ENCODE measurements at regions not wholly inside any gene's neighbourhood (a gene's known extent, or its start where the extent isn't known, plus 50 kb on each side); places are given as distances from the start of the nearest gene placed in this dataset.
A peak's percentile ranks its signal among the peaks of the same experiment; 100 is the strongest.

DNA sequence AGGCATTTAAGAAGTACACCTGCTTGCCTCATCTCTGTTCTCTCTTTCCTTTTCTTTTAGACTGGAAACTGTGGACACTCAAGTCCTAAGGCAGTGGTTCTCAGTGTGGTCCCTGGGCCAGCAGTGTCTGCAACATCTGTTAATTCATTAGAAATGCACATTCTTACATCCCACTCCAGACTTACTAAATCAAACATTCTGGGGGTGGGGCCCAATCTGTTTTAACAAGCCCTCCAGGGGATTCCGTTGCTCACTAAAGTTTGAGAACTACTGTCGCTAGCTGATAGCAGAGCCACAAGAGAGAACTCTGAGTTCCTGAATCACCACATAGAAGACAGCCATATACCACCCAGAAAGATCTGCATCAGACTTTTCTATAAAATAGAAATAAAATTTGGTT lies 430.6 kb downstream of the BCOR start:
- Histone ChIP-seq H3K36me3 (ENCODE audit: control insufficient read depth, insufficient read depth, low read length) (no peaks in the 10 kb centered on the region), H3K27me3 (ENCODE audit: control insufficient read depth, insufficient read depth, low read length) (peaks cover 43% of the 10 kb centered on the region), H3K4me3 (ENCODE audit: low read length) (no peak overlapping the region), H3K27ac (ENCODE audit: low read length) (no peak overlapping the region), H3K4me1 (ENCODE audit: control insufficient read depth, insufficient read depth, low read length) (peaks cover 17% of the 10 kb centered on the region), H3K9me3 (replicated peaks; ENCODE audit: control insufficient read depth, low read depth, low read length) (no peaks in the 10 kb centered on the region)
- 20% methylated on average over 1 of the region's 2 CpGs for WGBS (ENCODE audit: insufficient coverage)
- DNase-seq = no peak

DNA sequence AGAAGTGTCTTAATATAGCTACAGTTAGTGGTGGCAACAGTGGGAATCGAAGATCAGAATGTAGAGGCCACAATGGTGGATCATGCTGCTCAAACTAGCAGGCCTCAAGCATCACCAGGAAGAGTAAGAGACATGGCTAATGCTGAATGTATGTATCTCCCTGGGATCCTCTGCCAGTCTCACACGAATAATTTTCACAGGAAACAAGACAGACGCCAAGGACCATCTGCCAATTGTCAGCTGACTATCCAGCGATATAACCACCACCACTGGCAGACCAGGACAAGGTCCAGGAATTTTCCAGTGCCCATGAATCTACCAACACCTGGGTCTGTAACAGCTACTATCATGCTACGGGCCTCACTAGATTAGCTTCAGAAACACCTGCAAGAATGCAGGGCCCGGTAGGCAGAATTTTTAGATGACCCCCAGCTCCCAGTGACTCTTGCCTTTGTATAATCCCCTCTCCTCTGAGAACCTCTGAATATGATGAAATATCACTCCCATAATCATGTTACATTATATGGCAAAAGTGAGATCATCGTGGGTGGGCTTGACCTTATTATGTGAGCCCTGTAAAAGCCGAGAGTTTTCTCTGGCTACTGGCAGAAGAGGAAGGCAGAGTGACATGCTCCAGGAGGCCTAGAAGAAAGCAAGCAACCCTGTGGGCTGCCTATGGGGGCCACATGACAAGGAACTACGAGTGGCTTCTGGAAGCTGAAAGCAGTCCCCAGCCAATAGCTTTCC lies 429.8 kb downstream of the BCOR start:
- no peaks in the 10 kb centered on the region for H3K36me3 ChIP-seq (ENCODE audit: control insufficient read depth, insufficient read depth, low read length)
- 53% methylated on average over 6 of the region's 9 CpGs for WGBS (ENCODE audit: insufficient coverage)
- no peak overlapping the region for H3K27ac ChIP-seq (ENCODE audit: low read length)
- H3K4me3 ChIP-seq (ENCODE audit: low read length) = no peak overlapping the region
- DNase-seq = no peak
- peaks cover 17% of the 10 kb centered on the region for H3K4me1 ChIP-seq (ENCODE audit: control insufficient read depth, insufficient read depth, low read length)
- H3K27me3 ChIP-seq (ENCODE audit: control insufficient read depth, insufficient read depth, low read length) = peaks cover 43% of the 10 kb centered on the region
- H3K9me3 ChIP-seq (replicated peaks; ENCODE audit: control insufficient read depth, low read depth, low read length) = no peaks in the 10 kb centered on the region

DNA sequence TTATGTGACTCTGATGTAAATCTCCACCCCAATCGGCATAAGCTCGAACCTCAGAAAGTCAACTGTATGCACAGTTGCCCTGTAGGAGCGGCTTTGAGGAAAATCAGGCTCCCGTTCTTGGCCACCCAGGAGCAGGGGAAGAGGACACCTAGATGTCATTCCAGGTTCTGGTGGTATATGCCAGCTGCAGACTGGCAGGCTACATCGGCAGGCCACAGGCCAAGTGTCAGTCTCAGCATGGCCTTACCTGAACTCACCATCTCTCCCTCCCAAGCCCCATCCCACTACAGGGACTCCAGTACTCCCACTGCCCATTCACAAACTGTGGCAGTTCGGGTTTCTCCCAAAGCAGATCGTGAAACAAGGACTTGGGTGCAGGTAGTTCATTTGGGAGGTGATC lies 428.1 kb downstream of the BCOR start:
- WGBS (ENCODE audit: insufficient coverage) = 88% methylated on average over 5 of the region's 7 CpGs
- Histone ChIP-seq H3K36me3 (ENCODE audit: control insufficient read depth, insufficient read depth, low read length) (no peaks in the 10 kb centered on the region), H3K9me3 (replicated peaks; ENCODE audit: control insufficient read depth, low read depth, low read length) (no peaks in the 10 kb centered on the region), H3K27ac (ENCODE audit: low read length) (no peak overlapping the region), H3K4me3 (ENCODE audit: low read length) (no peak overlapping the region), H3K4me1 (ENCODE audit: control insufficient read depth, insufficient read depth, low read length) (peaks cover 19% of the 10 kb centered on the region), H3K27me3 (ENCODE audit: control insufficient read depth, insufficient read depth, low read length) (peaks cover 50% of the 10 kb centered on the region)
- DNase-seq = no peak

DNA sequence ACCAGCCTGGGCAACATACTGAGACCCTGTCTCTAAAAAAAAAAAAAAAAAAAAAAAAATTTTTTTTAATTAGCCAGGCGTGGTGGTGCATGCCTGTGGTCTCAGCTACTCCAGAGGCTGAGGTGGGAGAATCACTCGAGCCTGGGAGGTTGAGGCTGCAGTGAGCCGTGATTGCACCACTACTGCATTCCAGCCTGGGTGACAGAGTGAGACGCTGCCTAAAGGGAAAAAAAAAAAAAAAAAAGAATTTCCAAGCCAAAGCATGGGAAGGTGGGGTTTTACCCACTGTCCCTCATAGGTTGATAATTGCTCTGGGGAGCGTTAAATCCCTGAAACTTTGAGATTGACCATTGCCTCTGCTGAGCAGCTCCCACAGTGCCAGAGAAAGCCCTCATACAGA lies 427.5 kb downstream of the BCOR start:
- 79% methylated on average over 3 of the region's 5 CpGs for WGBS (ENCODE audit: insufficient coverage)
- H3K27me3 ChIP-seq (ENCODE audit: control insufficient read depth, insufficient read depth, low read length) = peaks cover 56% of the 10 kb centered on the region
- no peaks in the 10 kb centered on the region for H3K9me3 ChIP-seq (replicated peaks; ENCODE audit: control insufficient read depth, low read depth, low read length)
- no peak for DNase-seq
- no peak overlapping the region for H3K27ac ChIP-seq (ENCODE audit: low read length)
- H3K4me3 ChIP-seq (ENCODE audit: low read length) = no peak overlapping the region
- peaks cover 23% of the 10 kb centered on the region for H3K4me1 ChIP-seq (ENCODE audit: control insufficient read depth, insufficient read depth, low read length)
- H3K36me3 ChIP-seq (ENCODE audit: control insufficient read depth, insufficient read depth, low read length) = no peaks in the 10 kb centered on the region

DNA sequence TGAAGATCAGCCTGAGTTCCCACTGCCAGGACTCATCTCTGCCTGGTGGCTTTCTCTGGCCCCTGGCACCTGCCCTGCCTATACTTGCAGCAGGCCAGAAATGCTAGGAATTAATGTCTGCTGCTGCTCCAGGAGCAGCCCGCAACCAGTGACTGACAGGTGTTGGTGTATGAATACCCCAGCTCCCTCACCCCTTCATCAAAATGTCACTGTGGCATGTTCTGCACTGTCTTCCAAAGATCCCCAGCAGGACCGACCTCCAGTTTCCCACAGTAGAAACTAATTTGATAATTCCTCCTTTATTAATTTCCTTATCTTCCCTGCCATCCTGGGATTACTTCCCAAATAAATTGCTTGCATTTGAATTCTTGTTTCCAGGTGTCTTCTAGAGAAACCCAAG lies 425.4 kb downstream of the BCOR start:
- Histone ChIP-seq H3K9me3 (replicated peaks; ENCODE audit: control insufficient read depth, low read depth, low read length) (peaks cover 2% of the 10 kb centered on the region), H3K27me3 (ENCODE audit: control insufficient read depth, insufficient read depth, low read length) (peaks cover 59% of the 10 kb centered on the region), H3K4me3 (ENCODE audit: low read length) (no peak overlapping the region), H3K36me3 (ENCODE audit: control insufficient read depth, insufficient read depth, low read length) (no peaks in the 10 kb centered on the region), H3K27ac (ENCODE audit: low read length) (no peak overlapping the region), H3K4me1 (ENCODE audit: control insufficient read depth, insufficient read depth, low read length) (peaks cover 23% of the 10 kb centered on the region)
- WGBS (ENCODE audit: insufficient coverage) = 71% methylated on average over 2 of the region's 2 CpGs
- no peak for DNase-seq

DNA sequence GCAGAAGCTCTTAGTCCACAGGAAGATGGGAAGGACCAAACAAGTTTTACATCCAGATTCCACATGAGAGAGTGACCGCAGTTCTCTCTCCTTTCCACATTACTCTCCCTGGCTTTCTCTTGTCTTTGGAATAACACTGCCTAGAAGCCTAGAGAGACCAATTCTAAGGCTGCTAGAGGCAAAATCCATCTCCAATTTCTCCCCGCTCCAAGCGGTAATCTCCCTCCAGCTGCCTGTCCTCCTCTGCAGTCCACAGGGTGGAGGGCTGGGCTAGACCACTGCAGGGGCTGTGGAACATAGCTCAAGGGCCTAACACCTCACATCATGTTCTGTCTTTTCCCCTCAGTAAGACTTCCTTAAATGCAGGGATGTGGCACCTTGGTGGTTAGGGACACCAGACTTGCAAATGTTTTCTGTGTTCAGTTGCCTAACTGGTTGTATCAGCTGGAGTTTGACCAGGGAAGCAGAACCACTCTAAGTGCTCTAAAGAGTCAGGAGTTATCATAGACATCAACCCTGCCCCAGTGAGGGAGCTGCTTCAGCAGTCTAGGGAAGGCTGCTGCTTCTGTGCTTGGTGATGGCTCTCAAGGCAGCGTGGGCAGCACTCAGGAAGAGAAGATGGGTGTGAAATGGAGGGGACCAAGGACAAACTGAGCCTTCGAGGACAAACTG lies 423.1 kb downstream of the BCOR start:
- no peak overlapping the region for H3K27ac ChIP-seq (ENCODE audit: low read length)
- peaks cover 14% of the 10 kb centered on the region for H3K4me1 ChIP-seq (ENCODE audit: control insufficient read depth, insufficient read depth, low read length)
- H3K27me3 ChIP-seq (ENCODE audit: control insufficient read depth, insufficient read depth, low read length) = peaks cover 60% of the 10 kb centered on the region
- H3K36me3 ChIP-seq (ENCODE audit: control insufficient read depth, insufficient read depth, low read length) = no peaks in the 10 kb centered on the region
- no peak overlapping the region for H3K4me3 ChIP-seq (ENCODE audit: low read length)
- 57% methylated on average over 3 of the region's 5 CpGs for WGBS (ENCODE audit: insufficient coverage)
- DNase-seq = peak; percentile 45
- H3K9me3 ChIP-seq (replicated peaks; ENCODE audit: control insufficient read depth, low read depth, low read length) = peaks cover 2% of the 10 kb centered on the region

DNA sequence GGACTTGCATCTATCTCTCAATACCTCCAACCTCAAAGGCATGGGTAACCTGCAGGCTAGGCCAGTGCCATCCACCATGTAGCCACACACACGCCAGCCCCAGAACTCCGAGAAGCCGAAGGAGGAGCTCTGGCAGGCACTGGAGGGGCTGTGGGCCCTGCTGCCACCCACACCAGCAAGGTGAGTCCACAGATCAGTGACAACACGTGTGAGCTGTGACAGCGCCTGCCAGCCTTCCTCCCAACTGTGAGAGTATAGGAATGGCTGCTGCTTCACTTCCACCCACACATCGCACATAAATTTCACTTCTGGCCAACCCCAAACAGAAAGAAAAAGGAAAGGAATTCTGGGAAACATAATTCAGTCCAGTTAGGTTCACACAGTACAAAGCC lies 422.6 kb downstream of the BCOR start:
- Histone ChIP-seq H3K9me3 (replicated peaks; ENCODE audit: control insufficient read depth, low read depth, low read length) (peaks cover 2% of the 10 kb centered on the region), H3K4me3 (ENCODE audit: low read length) (no peak overlapping the region), H3K27me3 (ENCODE audit: control insufficient read depth, insufficient read depth, low read length) (peaks cover 59% of the 10 kb centered on the region), H3K4me1 (ENCODE audit: control insufficient read depth, insufficient read depth, low read length) (peaks cover 16% of the 10 kb centered on the region), H3K27ac (ENCODE audit: low read length) (no peak overlapping the region), H3K36me3 (ENCODE audit: control insufficient read depth, insufficient read depth, low read length) (no peaks in the 10 kb centered on the region)
- no peak for DNase-seq
- WGBS (ENCODE audit: insufficient coverage) = 94% methylated on average over 4 of the region's 6 CpGs

DNA sequence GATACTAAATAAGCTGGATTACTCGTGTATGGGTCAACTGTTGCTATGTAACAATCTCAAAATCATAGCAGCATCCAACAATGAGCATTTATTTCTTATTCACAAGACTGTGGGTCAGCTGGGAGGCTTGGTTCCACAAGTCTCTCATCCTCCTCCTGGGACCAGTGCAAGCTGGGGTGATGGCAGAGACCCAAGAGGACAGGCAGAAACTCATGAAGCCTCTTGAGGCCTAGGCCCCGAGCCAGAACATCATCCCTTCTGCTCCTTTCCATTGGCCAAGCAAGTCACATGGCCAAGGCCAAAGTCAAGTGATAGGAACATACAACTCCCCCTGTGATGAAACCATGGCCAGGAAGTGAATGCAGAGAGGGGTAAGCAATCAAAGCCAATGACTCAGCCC lies 422.1 kb downstream of the BCOR start:
- no CpG with 5 or more reads among the region's 2 CpGs for WGBS (ENCODE audit: insufficient coverage)
- Histone ChIP-seq H3K27ac (ENCODE audit: low read length) (peak overlapping the region; percentile 7), H3K36me3 (ENCODE audit: control insufficient read depth, insufficient read depth, low read length) (no peaks in the 10 kb centered on the region), H3K4me3 (ENCODE audit: low read length) (no peak overlapping the region), H3K4me1 (ENCODE audit: control insufficient read depth, insufficient read depth, low read length) (peaks cover 16% of the 10 kb centered on the region), H3K27me3 (ENCODE audit: control insufficient read depth, insufficient read depth, low read length) (peaks cover 56% of the 10 kb centered on the region), H3K9me3 (replicated peaks; ENCODE audit: control insufficient read depth, low read depth, low read length) (peaks cover 2% of the 10 kb centered on the region)
- peak; percentile 65 for DNase-seq

DNA sequence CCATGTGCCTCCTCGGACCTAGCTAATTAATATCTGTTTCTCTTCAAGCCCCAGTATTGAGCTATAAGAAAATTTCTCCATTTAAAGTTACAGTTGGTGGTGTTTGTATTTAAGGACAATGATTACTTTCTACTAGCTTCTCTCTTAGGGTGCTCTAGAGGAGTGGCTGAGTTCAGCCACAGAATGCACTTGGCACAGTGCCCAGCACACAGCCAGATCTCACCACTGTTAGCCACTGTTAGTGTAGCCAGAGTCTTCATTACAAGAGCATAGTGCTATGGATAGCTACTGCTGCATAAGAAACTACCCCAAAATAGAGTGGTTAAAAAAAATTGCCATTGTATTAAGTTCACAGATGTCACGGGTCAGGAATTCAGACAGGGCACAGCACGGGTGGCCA lies 421.3 kb downstream of the BCOR start:
- Histone ChIP-seq H3K9me3 (replicated peaks; ENCODE audit: control insufficient read depth, low read depth, low read length) (peaks cover 2% of the 10 kb centered on the region), H3K36me3 (ENCODE audit: control insufficient read depth, insufficient read depth, low read length) (no peaks in the 10 kb centered on the region), H3K27ac (ENCODE audit: low read length) (no peak overlapping the region), H3K4me3 (ENCODE audit: low read length) (no peak overlapping the region), H3K27me3 (ENCODE audit: control insufficient read depth, insufficient read depth, low read length) (peaks cover 54% of the 10 kb centered on the region), H3K4me1 (ENCODE audit: control insufficient read depth, insufficient read depth, low read length) (peaks cover 16% of the 10 kb centered on the region)
- no peak for DNase-seq
- WGBS (ENCODE audit: insufficient coverage) = no CpG with 5 or more reads among the region's 3 CpGs

DNA sequence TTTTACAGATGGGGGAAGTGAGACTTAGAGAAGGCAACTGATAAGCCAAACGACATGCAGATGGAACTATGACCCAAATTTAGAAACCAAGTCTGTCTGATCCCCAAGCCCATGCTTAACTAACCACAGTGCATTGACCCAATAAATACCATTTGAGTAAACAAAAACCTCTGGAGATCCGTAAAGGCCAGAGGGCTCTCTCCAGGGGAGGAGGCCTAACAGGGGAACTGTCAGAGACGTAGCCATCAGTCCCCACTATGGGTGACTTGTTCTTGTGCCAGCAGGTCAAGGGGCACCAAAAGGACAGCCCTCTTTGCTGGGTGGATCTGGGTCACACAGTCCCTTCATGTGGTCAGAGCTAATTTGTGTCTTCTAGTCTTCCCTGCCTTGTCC lies 420.2 kb downstream of the BCOR start:
- Histone ChIP-seq H3K36me3 (ENCODE audit: control insufficient read depth, insufficient read depth, low read length) (no peaks in the 10 kb centered on the region), H3K27me3 (ENCODE audit: control insufficient read depth, insufficient read depth, low read length) (peaks cover 48% of the 10 kb centered on the region), H3K9me3 (replicated peaks; ENCODE audit: control insufficient read depth, low read depth, low read length) (peaks cover 2% of the 10 kb centered on the region), H3K27ac (ENCODE audit: low read length) (no peak overlapping the region), H3K4me1 (ENCODE audit: control insufficient read depth, insufficient read depth, low read length) (peaks cover 16% of the 10 kb centered on the region), H3K4me3 (ENCODE audit: low read length) (no peak overlapping the region)
- DNase-seq = no peak
- 64% methylated on average over 2 of the region's 3 CpGs for WGBS (ENCODE audit: insufficient coverage)

Data from muscle of leg (tissue), 3 donors.